Ascending aorta (tissue), 2 donors: ENCODE measurements at regions not wholly inside any gene's neighbourhood (a gene's known extent, or its start where the extent isn't known, plus 50 kb on each side); places are given as distances from the start of the nearest gene placed in this dataset.

ENCODE experiments used
- DNase-seq, 2 donors: peaks; one replicate each; pipeline ENCODE4 v3.0.0-alpha.2; 2019; ENCODE audit warnings: low spot score in 2 of 2
- H3K27ac ChIP-seq, 2 donors: fragments of 200-600 bp; sonication (generic); one replicate each; pipeline ENCODE4 v1.5.1; 2016 to 2017; ENCODE audit warnings: mild to moderate bottlenecking in 1 of 2
- H3K27me3 ChIP-seq: fragments of 200-600 bp; sonication (generic); one replicate; pipeline ENCODE4 v1.5.1; 2017
- H3K36me3 ChIP-seq, 2 donors: fragments of 200-600 bp; sonication (generic); one replicate each; pipeline ENCODE4 v1.5.1; 2016
- H3K4me1 ChIP-seq, 2 donors: fragments of 200-600 bp; sonication (generic); one replicate each; pipeline ENCODE4 v1.5.1; 2016 to 2017; ENCODE audit warnings: mild to moderate bottlenecking in 1 of 2
- H3K4me3 ChIP-seq, 2 donors: fragments of 200-600 bp; sonication (generic); one replicate each; pipeline ENCODE4 v1.5.1; 2016 to 2017; ENCODE audit warnings: mild to moderate bottlenecking in 1 of 2
- H3K9me3 ChIP-seq, 2 donors: fragments of 200-600 bp; sonication (generic); one replicate each; pipeline ENCODE4 v1.5.1; 2016
- intact Hi-C: fragments of 100-400 bp; cut with DNase I; formaldehyde crosslinking; loops from one replicate; pipeline ENCODE4 v1.15.1; 2023
- TF ChIP-seq, protein P1 (sequence below), 3 experiments: fragments of 200-600 bp in 2 of 3; fragments of 450-650 bp in 1 of 3; sonication (generic) in 2 of 3; IDR thresholded peaks; one replicate each; pipeline ENCODE4 v1.5.1; 2016 to 2019; ENCODE audit warnings: antibody characterized with exemption in 3 of 3, mild to moderate bottlenecking in 1 of 3, moderate library complexity in 1 of 3

DNA sequence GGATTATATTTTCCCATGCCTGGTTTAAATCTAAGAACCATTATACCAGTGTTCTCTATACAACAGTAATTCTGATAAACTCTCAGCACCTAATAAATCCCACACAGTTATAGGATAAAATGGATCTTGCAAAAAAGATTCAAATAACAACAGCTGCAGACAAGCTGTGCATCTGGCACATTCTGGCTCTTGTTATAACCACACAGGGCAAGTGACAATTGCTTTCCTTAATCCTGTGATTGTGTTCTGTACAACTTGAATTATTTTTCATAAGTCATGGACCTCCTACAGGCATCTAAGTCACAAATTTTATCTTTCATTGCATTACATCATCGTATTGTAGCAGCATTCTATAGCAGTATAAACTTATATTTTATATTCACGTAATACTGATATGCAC lies 948.3 kb downstream of the SLITRK1 start:
- Histone ChIP-seq H3K9me3 (no peaks in the 10 kb centered on the region), H3K36me3 (no peaks in the 10 kb centered on the region), H3K27me3 (no peaks in the 10 kb centered on the region), H3K4me1 (no peaks in the 10 kb centered on the region), H3K27ac (no peak overlapping the region), H3K4me3 (no peak overlapping the region)
- TF ChIP-seq, protein P1, sequence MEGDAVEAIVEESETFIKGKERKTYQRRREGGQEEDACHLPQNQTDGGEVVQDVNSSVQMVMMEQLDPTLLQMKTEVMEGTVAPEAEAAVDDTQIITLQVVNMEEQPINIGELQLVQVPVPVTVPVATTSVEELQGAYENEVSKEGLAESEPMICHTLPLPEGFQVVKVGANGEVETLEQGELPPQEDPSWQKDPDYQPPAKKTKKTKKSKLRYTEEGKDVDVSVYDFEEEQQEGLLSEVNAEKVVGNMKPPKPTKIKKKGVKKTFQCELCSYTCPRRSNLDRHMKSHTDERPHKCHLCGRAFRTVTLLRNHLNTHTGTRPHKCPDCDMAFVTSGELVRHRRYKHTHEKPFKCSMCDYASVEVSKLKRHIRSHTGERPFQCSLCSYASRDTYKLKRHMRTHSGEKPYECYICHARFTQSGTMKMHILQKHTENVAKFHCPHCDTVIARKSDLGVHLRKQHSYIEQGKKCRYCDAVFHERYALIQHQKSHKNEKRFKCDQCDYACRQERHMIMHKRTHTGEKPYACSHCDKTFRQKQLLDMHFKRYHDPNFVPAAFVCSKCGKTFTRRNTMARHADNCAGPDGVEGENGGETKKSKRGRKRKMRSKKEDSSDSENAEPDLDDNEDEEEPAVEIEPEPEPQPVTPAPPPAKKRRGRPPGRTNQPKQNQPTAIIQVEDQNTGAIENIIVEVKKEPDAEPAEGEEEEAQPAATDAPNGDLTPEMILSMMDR (IDR thresholded peaks at IDR 0.05): no peak
- intact Hi-C loops: no loop called here
- no peak for DNase-seq

DNA sequence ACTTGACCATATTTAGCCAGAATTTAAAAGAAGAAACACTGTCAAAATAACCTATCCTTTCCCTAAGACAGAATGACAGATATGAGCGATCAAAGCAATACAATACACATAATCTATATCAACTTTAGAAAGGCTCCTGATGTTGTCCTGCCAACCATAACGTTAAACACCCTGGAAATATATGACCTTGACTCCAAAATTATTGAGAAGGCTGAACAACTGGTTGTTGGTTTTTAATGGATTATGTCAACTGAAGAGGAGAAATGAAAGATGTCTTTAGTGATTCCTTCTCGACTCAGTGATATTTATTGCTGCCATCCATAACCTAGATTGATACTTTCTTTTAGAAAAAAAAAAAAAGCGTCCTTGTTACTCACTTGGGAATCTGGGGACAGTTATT lies 957.2 kb downstream of the SLITRK1 start:
- no peak for DNase-seq
- intact Hi-C loops: no loop called here
- H3K4me1 ChIP-seq: no peaks in the 10 kb centered on the region
- H3K27me3 ChIP-seq: no peaks in the 10 kb centered on the region
- TF ChIP-seq, protein P1 (IDR thresholded peaks at IDR 0.05): no peak
- no peaks in the 10 kb centered on the region for H3K9me3 ChIP-seq
- no peak overlapping the region for H3K4me3 ChIP-seq
- no peaks in the 10 kb centered on the region for H3K36me3 ChIP-seq
- H3K27ac ChIP-seq: no peak overlapping the region

DNA sequence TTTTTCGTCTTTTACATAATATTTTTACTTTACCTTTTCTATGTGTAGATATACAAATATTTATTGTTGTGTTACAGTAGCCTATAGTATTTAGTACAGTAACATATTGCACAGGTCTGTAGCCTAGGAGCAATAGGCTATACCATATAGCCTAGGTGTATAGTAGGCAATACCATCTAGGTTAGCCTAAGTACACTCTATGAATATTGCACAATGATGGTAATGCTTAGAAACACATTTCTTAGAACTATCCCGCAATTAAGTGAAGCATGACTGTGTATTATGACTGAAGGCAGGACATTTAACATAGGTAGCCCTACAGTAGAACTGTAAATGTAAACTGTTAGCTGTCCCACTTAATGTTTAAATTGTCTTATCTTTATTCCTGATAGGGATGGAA lies 964.3 kb downstream of the SLITRK1 start:
- Histone ChIP-seq H3K4me1 (no peaks in the 10 kb centered on the region), H3K36me3 (no peaks in the 10 kb centered on the region), H3K27ac (no peak overlapping the region), H3K27me3 (no peaks in the 10 kb centered on the region), H3K4me3 (no peak overlapping the region), H3K9me3 (no peaks in the 10 kb centered on the region)
- no peak for DNase-seq
- TF ChIP-seq, protein P1 (IDR thresholded peaks at IDR 0.05): no peak
- intact Hi-C loops: no loop called here

DNA sequence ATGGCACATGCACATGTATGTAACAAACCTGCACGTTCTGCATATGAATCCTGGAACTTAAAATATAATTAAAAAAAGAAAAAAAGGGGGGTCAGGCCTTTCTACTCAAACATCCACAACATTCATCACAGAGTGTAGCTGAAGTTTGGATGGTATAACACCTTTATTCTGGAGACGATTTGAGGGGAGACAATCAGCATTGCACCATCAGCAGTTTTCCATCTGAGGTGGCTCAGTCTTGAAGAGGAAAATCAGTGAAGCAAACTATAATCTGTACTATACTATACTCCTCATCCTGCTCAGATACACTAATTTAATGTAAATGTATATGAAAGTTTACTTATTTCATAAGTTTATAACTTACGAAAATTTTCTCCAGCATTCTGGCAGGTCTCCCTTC lies 969.7 kb downstream of the SLITRK1 start:
- Histone ChIP-seq H3K4me3 (no peak overlapping the region), H3K4me1 (no peaks in the 10 kb centered on the region), H3K36me3 (no peaks in the 10 kb centered on the region), H3K27me3 (no peaks in the 10 kb centered on the region), H3K27ac (no peak overlapping the region), H3K9me3 (no peaks in the 10 kb centered on the region)
- TF ChIP-seq, protein P1 (IDR thresholded peaks at IDR 0.05): no peak
- DNase-seq: no peak
- intact Hi-C loops: no loop called here

- H3K9me3 ChIP-seq: no peaks in the 10 kb centered on the region
- no peak for DNase-seq
- intact Hi-C loops: no loop called here
- H3K36me3 ChIP-seq: no peaks in the 10 kb centered on the region
- H3K4me1 ChIP-seq: no peaks in the 10 kb centered on the region
- no peak overlapping the region for H3K27ac ChIP-seq
- no peak overlapping the region for H3K4me3 ChIP-seq
- H3K27me3 ChIP-seq: no peaks in the 10 kb centered on the region
- TF ChIP-seq, protein P1 (IDR thresholded peaks at IDR 0.05): no peak
Measured at GRCh38 chr13:82905071-82905470, 977.2 kb downstream of the SLITRK1 start.

DNA sequence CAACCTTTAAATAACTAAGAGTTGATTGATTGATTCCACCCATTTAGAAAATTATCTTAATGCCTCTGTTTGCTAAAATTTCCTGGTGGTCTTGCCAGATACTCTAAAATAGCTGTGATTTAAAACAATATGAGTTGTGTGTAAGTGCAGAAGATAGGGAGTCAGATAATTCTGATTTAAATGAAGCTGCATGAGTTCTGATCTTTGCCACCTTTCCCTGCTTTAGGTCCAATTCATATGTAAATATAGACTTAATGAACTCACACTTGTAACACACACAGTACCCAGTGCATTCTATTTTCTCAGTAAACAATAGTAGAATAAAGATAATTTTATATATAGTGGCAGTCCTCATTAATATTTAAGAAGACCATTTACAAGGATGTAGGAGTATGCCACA lies 981.8 kb downstream of the SLITRK1 start:
- TF ChIP-seq, protein P1 (IDR thresholded peaks at IDR 0.05): no peak
- Histone ChIP-seq H3K27ac (no peak overlapping the region), H3K4me3 (no peak overlapping the region), H3K4me1 (no peaks in the 10 kb centered on the region), H3K9me3 (no peaks in the 10 kb centered on the region), H3K27me3 (no peaks in the 10 kb centered on the region), H3K36me3 (no peaks in the 10 kb centered on the region)
- intact Hi-C loops: no loop called here
- no peak for DNase-seq
